GM06990 (cell line): ENCODE measurements at regions not wholly inside any gene's neighbourhood (a gene's known extent, or its start where the extent isn't known, plus 50 kb on each side); places are given as distances from the start of the nearest gene placed in this dataset.

ENCODE experiments used
- DNase-seq: peaks from one replicate; pipeline ENCODE4 v3.0.0-alpha.2; 2011; ENCODE audit not compliant: insufficient read length; ENCODE audit errors: extremely low read depth
- H3K27me3 ChIP-seq: replicated peaks from 2 replicates; pipeline ENCODE4 v1.6.0; 2011; ENCODE audit warnings: low read length; ENCODE audit not compliant: control insufficient read depth, insufficient read depth
- H3K36me3 ChIP-seq: 2 replicates; pipeline ENCODE4 v1.5.1; 2011; ENCODE audit warnings: low read length; ENCODE audit not compliant: control insufficient read depth, insufficient read depth
- H3K4me3 ChIP-seq: replicated peaks from 2 replicates; pipeline ENCODE4 v1.5.1; 2011; ENCODE audit warnings: low read depth, mild to moderate bottlenecking, control low read depth, low read length
- CTCF ChIP-seq: IDR thresholded peaks from 2 replicates; pipeline ENCODE4 v1.5.1; 2011; ENCODE audit warnings: low read length, control low read depth, mild to moderate bottlenecking, inconsistent platforms; ENCODE audit not compliant: insufficient read depth, poor library complexity, severe bottlenecking

DNA sequence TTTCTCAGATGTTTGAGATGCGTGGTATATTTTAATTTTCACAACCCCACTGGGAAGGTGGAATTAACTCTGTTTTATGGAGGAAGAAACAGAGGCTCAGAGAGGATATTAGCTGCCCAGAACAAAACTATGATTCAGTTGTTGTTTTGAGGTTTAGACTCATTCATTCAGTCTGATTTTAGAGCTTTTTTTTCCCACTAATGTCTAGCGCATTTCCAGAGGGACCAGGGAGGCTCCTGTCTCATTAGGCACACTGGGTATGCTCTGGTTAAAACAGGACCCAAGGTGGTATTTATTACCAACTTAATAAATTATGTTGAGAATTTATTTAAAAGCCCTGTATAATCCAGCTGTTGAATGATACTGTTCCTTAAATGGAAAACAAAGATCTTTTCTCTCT lies 272.0 kb upstream of the RGMA start:
- TF ChIP-seq CTCF, result no peak
- no peak overlapping the region for H3K4me3 ChIP-seq
- H3K36me3 ChIP-seq, result no peaks in the 10 kb centered on the region
- no peak for DNase-seq
- no peaks in the 10 kb centered on the region for H3K27me3 ChIP-seq

DNA sequence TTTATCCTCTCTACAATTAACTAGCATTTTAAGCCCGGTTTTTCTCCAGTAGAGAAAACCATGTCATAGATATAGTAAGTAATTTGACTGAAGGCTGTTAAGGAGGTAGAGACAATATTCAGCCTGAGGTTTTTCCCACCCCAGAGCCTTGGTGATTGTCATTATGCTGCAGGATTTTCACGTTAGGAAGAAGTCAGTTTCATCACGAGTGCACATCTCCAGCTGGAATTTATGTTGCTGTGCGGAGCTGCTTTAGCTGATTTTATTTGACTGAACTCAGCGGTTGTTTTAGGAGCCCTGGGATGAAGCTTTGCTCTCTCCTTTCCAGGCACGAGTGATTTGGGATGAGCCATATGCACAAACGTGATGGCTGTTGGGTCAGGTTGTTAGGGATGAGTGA lies 271.3 kb upstream of the RGMA start:
- H3K4me3 ChIP-seq, result no peak overlapping the region
- no peak for DNase-seq
- no peak for TF ChIP-seq CTCF
- no peaks in the 10 kb centered on the region for H3K36me3 ChIP-seq
- H3K27me3 ChIP-seq, result no peaks in the 10 kb centered on the region

- no peaks in the 10 kb centered on the region for H3K36me3 ChIP-seq
- no peaks in the 10 kb centered on the region for H3K27me3 ChIP-seq
- DNase-seq, result no peak
- no peak overlapping the region for H3K4me3 ChIP-seq
- no peak for TF ChIP-seq CTCF
These were observed 270.6 kb upstream of the RGMA start for GRCh38 chr15:93359425-93360131.

DNA sequence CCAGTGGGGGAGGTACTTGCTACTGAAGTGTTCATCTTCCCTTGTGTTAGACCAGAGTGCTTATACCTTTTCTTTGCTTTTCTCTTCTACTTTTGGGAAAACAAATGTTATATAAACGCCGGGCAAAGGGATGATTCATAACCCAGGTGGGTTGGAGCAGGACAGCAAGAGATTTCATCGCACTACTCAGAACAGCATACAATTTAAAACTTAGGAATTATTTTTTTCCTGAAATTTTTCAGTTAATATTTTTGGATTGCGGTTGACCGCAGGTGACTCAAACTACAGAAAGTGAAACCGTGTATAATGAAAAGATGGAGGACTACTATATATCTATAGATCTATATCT lies 270.0 kb upstream of the RGMA start:
- Histone ChIP-seq H3K27me3 (no peaks in the 10 kb centered on the region), H3K4me3 (no peak overlapping the region), H3K36me3 (no peaks in the 10 kb centered on the region)
- no peak for TF ChIP-seq CTCF
- no peak for DNase-seq

- Histone ChIP-seq H3K4me3 (no peak overlapping the region), H3K36me3 (no peaks in the 10 kb centered on the region), H3K27me3 (no peaks in the 10 kb centered on the region)
- no peak for DNase-seq
- no peak for TF ChIP-seq CTCF
These were observed 269.4 kb upstream of the RGMA start for GRCh38 chr15:93358166-93359059.
